Chondrocyte (in vitro differentiated cells): ENCODE measurements at regions not wholly inside any gene's neighbourhood (a gene's known extent, or its start where the extent isn't known, plus 50 kb on each side); places are given as distances from the start of the nearest gene placed in this dataset.

Source experiments
- DNase-seq: peaks from one replicate; pipeline ENCODE4 v3.0.0; 2021; ENCODE audit warnings: mixed read lengths, low spot score
- H3K27ac Mint-ChIP-seq: one replicate; pipeline ENCODE4 v1.8.0; 2021; ENCODE audit warnings: mild to moderate bottlenecking, moderate library complexity, mixed read lengths; ENCODE audit not compliant: unreplicated experiment
- H3K27me3 Mint-ChIP-seq: 2 replicates; pipeline ENCODE4 v1.8.0; 2021; ENCODE audit warnings: low read depth, mixed read lengths
- H3K36me3 Mint-ChIP-seq: 2 replicates; pipeline ENCODE4 v1.8.0; 2021; ENCODE audit warnings: low read depth, mixed read lengths
- H3K4me1 Mint-ChIP-seq: 2 replicates; pipeline ENCODE4 v1.8.0; 2021; ENCODE audit warnings: low read depth, mild to moderate bottlenecking, mixed read lengths
- H3K4me3 Mint-ChIP-seq: one replicate; pipeline ENCODE4 v1.8.0; 2021; ENCODE audit warnings: mild to moderate bottlenecking, moderate library complexity, mixed read lengths; ENCODE audit not compliant: unreplicated experiment
- H3K9me3 Mint-ChIP-seq: 2 replicates; pipeline ENCODE4 v1.8.0; 2021; ENCODE audit warnings: low read depth, mixed read lengths
- TF ChIP-seq, protein P1 (sequence below): fragments of 200-600 bp; sonication (generic); IDR thresholded peaks from 2 replicates; pipeline ENCODE4 v1.5.0; 2021; ENCODE audit warnings: antibody characterized with exemption, mild to moderate bottlenecking, moderate library complexity

DNA sequence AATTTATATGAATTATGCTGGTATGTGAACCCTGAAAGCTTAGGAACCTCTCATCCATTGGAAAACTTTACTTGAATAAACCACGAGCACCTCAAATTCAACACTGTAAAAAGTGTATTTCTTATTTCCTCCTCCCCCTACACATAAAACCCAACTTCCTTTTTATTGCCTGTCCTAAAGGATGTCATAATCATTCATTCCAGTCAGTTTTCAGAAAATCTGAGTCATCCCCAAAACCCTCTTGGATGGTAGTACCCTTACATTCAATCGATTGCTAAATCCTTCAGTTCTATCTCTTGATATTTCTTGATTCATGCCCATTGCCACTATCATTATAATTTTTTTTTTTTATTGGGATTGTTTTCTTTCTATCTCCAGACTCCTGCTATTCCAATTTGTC lies 91.1 kb upstream of the ATP8A1 start:
- H3K36me3 Mint-ChIP-seq = no peaks in the 10 kb centered on the region
- peaks cover 6% of the 10 kb centered on the region for H3K9me3 Mint-ChIP-seq
- DNase-seq = no peak
- no peak overlapping the region for H3K4me3 Mint-ChIP-seq
- H3K27me3 Mint-ChIP-seq = no peaks in the 10 kb centered on the region
- TF ChIP-seq, protein P1, sequence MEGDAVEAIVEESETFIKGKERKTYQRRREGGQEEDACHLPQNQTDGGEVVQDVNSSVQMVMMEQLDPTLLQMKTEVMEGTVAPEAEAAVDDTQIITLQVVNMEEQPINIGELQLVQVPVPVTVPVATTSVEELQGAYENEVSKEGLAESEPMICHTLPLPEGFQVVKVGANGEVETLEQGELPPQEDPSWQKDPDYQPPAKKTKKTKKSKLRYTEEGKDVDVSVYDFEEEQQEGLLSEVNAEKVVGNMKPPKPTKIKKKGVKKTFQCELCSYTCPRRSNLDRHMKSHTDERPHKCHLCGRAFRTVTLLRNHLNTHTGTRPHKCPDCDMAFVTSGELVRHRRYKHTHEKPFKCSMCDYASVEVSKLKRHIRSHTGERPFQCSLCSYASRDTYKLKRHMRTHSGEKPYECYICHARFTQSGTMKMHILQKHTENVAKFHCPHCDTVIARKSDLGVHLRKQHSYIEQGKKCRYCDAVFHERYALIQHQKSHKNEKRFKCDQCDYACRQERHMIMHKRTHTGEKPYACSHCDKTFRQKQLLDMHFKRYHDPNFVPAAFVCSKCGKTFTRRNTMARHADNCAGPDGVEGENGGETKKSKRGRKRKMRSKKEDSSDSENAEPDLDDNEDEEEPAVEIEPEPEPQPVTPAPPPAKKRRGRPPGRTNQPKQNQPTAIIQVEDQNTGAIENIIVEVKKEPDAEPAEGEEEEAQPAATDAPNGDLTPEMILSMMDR = no peak
- no peaks in the 10 kb centered on the region for H3K4me1 Mint-ChIP-seq
- no peak overlapping the region for H3K27ac Mint-ChIP-seq

DNA sequence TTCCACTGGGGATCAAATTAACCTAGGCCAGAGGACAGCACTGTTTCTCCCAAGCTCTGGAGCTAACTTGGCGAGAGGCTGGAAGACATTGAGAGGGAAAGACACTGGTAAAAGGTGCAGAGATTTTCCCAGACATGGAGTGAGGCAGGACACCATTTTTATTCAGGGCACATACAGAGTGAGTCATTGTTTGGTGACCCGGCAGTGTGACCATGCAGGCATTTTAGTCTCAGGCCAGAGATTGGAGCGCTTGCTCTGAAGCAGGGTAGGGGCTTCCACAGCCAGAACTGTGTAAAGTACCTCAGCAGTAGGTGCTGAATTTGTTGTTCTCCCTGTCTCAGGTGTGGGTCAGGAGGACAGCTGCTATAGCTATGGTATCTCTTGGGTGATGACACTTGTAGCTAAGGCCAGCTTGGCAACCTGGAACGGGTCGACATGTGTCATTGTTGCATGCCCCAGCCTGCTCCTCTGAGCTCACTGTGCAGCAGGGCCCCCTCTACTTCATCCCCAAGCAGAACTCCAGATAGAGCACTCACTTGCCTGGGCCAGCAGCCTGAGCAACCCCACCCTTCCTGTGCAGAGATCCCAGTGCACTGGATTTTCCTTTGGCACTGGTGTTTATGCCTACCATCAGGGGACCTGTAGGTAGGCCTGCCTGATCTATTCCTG lies 79.8 kb upstream of the ATP8A1 start:
- Mint-ChIP-seq H3K36me3 (no peaks in the 10 kb centered on the region), H3K4me3 (no peak overlapping the region), H3K27ac (no peak overlapping the region), H3K9me3 (peaks cover 23% of the 10 kb centered on the region), H3K27me3 (no peaks in the 10 kb centered on the region), H3K4me1 (no peaks in the 10 kb centered on the region)
- DNase-seq = no peak
- TF ChIP-seq, protein P1 = no peak

DNA sequence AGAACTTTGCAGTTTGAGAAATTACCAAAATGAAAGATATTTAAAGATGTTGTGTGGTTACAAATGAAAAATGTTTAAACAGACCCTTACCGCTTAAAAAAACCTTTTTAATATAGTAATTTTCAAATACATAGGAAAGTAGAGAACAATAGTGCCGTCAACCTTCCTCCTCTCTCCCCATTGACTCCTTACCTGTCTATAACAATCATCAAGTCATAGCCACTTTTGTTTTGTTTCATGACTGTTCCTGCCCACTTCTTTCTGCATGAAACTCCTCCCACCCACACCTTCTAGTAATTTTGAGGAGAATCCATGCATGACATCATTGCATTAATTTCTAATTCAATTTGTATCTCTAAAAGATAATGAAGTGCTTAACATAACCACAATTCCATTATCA lies 76.5 kb upstream of the ATP8A1 start:
- H3K4me3 Mint-ChIP-seq = no peak overlapping the region
- peaks cover 1% of the 10 kb centered on the region for H3K27me3 Mint-ChIP-seq
- no peak for DNase-seq
- no peaks in the 10 kb centered on the region for H3K4me1 Mint-ChIP-seq
- TF ChIP-seq, protein P1 = no peak
- no peaks in the 10 kb centered on the region for H3K36me3 Mint-ChIP-seq
- H3K9me3 Mint-ChIP-seq = peaks cover 9% of the 10 kb centered on the region
- H3K27ac Mint-ChIP-seq = no peak overlapping the region

DNA sequence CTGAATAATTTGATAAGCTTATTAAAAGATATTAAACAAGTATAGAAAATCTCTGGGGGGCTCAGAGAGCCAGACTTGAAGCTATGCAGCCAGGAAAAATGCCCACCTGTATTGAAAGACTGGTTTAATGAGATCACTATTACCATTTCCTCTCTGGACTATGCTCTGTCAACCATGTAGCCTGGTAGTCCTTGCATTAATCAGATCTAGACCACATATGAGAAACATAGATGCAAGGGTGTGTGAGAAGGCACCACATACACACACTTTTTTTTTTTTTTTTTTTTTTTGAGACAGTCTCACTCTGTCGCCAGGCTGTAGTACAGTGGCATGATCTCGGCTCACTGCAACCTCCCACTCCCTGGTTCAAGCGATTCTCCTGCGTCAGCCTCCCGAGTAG lies 75.9 kb upstream of the ATP8A1 start:
- TF ChIP-seq, protein P1 = no peak
- Mint-ChIP-seq H3K27ac (no peak overlapping the region), H3K27me3 (peaks cover 1% of the 10 kb centered on the region), H3K4me3 (no peak overlapping the region), H3K4me1 (no peaks in the 10 kb centered on the region), H3K36me3 (no peaks in the 10 kb centered on the region), H3K9me3 (peaks cover 3% of the 10 kb centered on the region)
- DNase-seq = no peak

DNA sequence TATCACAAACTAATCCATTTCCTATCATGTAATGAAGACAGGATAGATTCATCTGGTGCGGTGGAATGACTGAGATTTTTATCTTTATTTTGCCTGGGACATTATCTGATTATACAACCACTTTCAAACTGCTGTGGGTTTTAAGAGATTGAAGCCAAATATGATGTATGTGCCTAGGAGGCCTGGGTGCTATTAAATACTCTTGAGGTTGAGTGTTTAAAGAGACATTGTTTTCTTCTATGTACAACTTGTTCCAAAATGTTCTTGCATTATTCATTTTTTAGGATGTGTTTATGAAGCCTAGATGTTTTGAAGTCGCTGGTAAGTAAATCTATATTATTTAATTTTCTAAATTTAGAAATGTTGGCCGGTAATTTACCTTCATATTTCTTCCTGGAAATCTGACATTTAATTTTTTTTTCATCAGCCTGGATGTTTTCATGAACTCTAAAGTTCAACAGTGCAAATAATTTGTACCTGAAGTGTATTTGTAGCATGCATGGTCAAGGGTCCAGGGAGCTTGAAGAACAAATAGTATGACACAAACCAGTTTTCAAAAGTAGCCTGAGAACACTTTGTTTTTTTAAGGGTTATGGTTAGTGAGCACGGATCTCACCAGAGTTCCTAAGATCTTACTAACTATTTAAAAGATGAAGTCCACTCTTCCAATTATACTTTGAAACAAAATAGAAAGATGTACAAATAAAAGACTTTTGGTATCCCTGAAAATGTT lies 72.8 kb upstream of the ATP8A1 start:
- Mint-ChIP-seq H3K36me3 (no peaks in the 10 kb centered on the region), H3K4me1 (no peaks in the 10 kb centered on the region), H3K27me3 (peaks cover 1% of the 10 kb centered on the region), H3K4me3 (no peak overlapping the region), H3K9me3 (peaks cover 2% of the 10 kb centered on the region), H3K27ac (no peak overlapping the region)
- DNase-seq = no peak
- TF ChIP-seq, protein P1 = no peak
